Vagina (tissue), 2 donors: ENCODE measurements at regions not wholly inside any gene's neighbourhood (a gene's known extent, or its start where the extent isn't known, plus 50 kb on each side); places are given as distances from the start of the nearest gene placed in this dataset.

Source experiments
- DNase-seq, 2 donors: peaks; one replicate each; pipeline ENCODE4 v3.0.0-alpha.2; 2017; ENCODE audit errors: extremely low spot score in 2 of 2
- H3K27ac ChIP-seq: fragments of 200-600 bp; sonication (generic); one replicate; pipeline ENCODE4 v1.5.1; 2019
- H3K27me3 ChIP-seq: fragments of 200-600 bp; sonication (generic); one replicate; pipeline ENCODE4 v1.5.1; 2019
- H3K36me3 ChIP-seq, 2 donors: fragments of 200-600 bp; sonication (generic); one replicate each; pipeline ENCODE4 v1.5.1; 2017 to 2019
- H3K4me1 ChIP-seq: fragments of 200-600 bp; sonication (generic); one replicate; pipeline ENCODE4 v1.5.1; 2019
- H3K4me3 ChIP-seq, 2 donors: fragments of 200-600 bp; sonication (generic); 1 replicate in 1 of 2; 2 replicates in 1 of 2; pipeline ENCODE4 v1.5.1; 2016 to 2019
- H3K9me3 ChIP-seq: fragments of 200-600 bp; sonication (generic); one replicate; pipeline ENCODE4 v1.5.1; 2019
- POLR2A ChIP-seq, 2 donors: fragments of 450-650 bp; IDR thresholded peaks; one replicate each; pipeline ENCODE4 v1.6.1; 2017; ENCODE audit warnings: antibody characterized with exemption in 2 of 2, mild to moderate bottlenecking in 2 of 2, moderate library complexity in 2 of 2
- POLR2AphosphoS5 ChIP-seq, 2 donors: sonication (generic); formaldehyde crosslinking; IDR thresholded peaks; one replicate each; pipeline ENCODE4 v1.9.0; 2017; ENCODE audit warnings: antibody characterized with exemption in 2 of 2, mild to moderate bottlenecking in 2 of 2, low read depth in 1 of 2; ENCODE audit not compliant: insufficient read depth in 1 of 2
- intact Hi-C: fragments of 100-400 bp; cut with DNase I; formaldehyde crosslinking; loops from one replicate; pipeline ENCODE4 v1.15.1; 2023
- TF ChIP-seq, protein P1 (sequence below), 3 experiments: fragments of 450-650 bp in 2 of 3; fragments of 200-600 bp in 1 of 3; sonication (generic) in 1 of 3; IDR thresholded peaks; one replicate each; pipeline ENCODE4 v1.5.1; 2017 to 2019; ENCODE audit warnings: antibody characterized with exemption in 3 of 3, mild to moderate bottlenecking in 2 of 3, moderate library complexity in 2 of 3

DNA sequence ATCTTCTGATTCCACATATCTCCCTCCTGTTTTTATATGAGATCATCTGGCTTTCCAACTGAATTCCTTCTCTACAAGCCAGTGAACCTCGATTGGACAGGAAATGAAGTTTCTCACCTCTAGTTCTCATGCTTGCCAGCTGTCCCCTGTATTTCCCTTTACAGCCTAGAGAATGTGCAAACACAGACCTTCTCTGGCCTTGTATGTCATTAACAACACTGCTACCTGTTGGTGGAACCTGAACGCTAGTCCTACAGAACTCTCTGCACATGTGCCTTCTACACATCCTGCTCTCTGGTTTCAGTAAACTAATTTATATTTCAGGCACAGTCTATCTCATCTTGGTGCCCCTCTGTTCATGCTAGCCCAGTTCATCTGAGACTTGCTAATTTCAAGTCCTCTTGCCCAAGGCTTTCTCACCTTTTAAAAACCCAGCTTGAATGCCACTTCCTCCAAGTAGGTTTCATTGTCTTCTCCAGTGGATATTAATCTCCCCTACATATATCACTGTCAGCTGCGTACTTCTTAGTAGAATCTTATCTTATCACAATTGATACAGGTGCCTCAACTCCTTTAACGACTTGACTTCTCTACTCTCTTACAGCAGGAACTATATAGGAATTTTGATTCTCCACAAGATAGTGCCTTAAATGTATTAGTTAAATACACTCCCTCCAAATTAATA lies 549.9 kb downstream of the PLPP3 start:
- TF ChIP-seq POLR2A (IDR thresholded peaks at IDR 0.05) (no peak), POLR2AphosphoS5 (IDR thresholded peaks at IDR 0.05; ENCODE audit: insufficient read depth in 1 of 2, low read depth in 1 of 2) (no peak)
- TF ChIP-seq, protein P1, sequence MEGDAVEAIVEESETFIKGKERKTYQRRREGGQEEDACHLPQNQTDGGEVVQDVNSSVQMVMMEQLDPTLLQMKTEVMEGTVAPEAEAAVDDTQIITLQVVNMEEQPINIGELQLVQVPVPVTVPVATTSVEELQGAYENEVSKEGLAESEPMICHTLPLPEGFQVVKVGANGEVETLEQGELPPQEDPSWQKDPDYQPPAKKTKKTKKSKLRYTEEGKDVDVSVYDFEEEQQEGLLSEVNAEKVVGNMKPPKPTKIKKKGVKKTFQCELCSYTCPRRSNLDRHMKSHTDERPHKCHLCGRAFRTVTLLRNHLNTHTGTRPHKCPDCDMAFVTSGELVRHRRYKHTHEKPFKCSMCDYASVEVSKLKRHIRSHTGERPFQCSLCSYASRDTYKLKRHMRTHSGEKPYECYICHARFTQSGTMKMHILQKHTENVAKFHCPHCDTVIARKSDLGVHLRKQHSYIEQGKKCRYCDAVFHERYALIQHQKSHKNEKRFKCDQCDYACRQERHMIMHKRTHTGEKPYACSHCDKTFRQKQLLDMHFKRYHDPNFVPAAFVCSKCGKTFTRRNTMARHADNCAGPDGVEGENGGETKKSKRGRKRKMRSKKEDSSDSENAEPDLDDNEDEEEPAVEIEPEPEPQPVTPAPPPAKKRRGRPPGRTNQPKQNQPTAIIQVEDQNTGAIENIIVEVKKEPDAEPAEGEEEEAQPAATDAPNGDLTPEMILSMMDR (IDR thresholded peaks at IDR 0.05) = no peak
- H3K36me3 ChIP-seq = no peaks in the 10 kb centered on the region
- no peak for DNase-seq
- H3K4me3 ChIP-seq = no peak overlapping the region
- H3K27ac ChIP-seq = no peak overlapping the region
- intact Hi-C loops = no loop called here
- no peaks in the 10 kb centered on the region for H3K27me3 ChIP-seq
- H3K9me3 ChIP-seq = no peaks in the 10 kb centered on the region
- H3K4me1 ChIP-seq = no peaks in the 10 kb centered on the region

DNA sequence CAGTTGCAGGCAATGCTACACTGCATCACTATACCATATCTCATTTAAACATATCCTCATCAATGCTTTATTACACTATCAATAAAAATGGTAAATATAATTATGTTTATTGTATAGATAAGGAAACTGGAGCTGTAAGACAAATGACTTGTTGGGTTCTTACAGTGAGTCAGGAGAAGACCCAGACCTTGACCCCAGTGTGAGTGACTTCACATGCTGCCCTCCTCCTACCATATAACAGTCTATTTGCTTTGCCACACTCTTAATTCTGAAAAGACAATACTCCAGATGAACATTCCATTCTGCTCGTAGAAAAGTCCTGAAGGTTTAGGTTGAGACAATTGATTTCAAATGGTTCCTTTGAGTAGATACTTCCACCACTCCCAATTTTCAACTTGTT lies 550.5 kb downstream of the PLPP3 start:
- Histone ChIP-seq H3K36me3 (no peaks in the 10 kb centered on the region), H3K27me3 (no peaks in the 10 kb centered on the region), H3K27ac (no peak overlapping the region), H3K4me3 (no peak overlapping the region), H3K9me3 (no peaks in the 10 kb centered on the region), H3K4me1 (no peaks in the 10 kb centered on the region)
- no peak for DNase-seq
- intact Hi-C loops = no loop called here
- TF ChIP-seq, protein P1 (IDR thresholded peaks at IDR 0.05) = no peak
- no peak for TF ChIP-seq POLR2A (IDR thresholded peaks at IDR 0.05)
- TF ChIP-seq POLR2AphosphoS5 (IDR thresholded peaks at IDR 0.05; ENCODE audit: insufficient read depth in 1 of 2, low read depth in 1 of 2) = no peak

DNA sequence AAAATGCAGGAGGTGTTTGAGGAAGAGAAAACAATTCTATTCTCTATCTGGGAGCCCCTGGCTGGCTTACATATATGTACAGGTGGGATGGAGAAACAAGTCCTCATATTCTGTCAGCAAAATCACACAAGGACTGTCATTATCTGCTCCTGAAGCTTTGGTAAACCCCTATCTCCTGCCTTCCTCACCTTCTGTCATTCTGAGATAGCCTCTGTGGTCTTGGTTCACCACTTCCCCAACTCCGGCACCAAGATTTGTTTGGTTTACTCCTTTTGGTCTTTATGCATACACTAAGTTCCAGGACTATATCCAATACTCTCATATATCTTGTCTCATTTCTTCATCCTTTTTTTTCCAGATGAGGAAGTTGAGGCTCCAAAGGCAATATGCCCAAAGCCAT lies 551.1 kb downstream of the PLPP3 start:
- no peak for DNase-seq
- H3K36me3 ChIP-seq = no peaks in the 10 kb centered on the region
- H3K27ac ChIP-seq = no peak overlapping the region
- TF ChIP-seq POLR2AphosphoS5 (IDR thresholded peaks at IDR 0.05; ENCODE audit: insufficient read depth in 1 of 2, low read depth in 1 of 2) = no peak
- H3K4me3 ChIP-seq = no peak overlapping the region
- intact Hi-C loops = no loop called here
- H3K4me1 ChIP-seq = no peaks in the 10 kb centered on the region
- no peaks in the 10 kb centered on the region for H3K27me3 ChIP-seq
- no peaks in the 10 kb centered on the region for H3K9me3 ChIP-seq

DNA sequence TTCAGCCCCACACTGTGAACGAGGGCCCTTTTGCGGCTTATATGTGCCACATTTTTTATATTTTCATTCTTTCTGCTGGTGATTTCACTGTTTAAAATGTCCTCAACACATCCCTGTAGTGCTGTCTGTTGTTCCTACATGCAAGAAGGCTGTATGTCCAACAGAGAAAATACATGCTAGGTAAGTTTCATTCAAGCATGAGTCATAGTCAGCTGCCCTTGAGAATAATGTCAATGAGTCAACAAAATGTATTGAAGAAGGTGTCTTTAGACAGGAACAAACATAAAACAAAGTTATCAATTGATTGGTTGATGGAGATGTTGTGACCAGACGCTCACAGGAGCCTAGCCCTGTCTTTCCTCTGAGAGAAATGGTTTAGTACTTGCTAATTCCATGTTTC lies 553.4 kb downstream of the PLPP3 start:
- Histone ChIP-seq H3K9me3 (no peaks in the 10 kb centered on the region), H3K4me3 (no peak overlapping the region), H3K36me3 (no peaks in the 10 kb centered on the region), H3K27ac (no peak overlapping the region), H3K27me3 (no peaks in the 10 kb centered on the region), H3K4me1 (no peaks in the 10 kb centered on the region)
- TF ChIP-seq POLR2AphosphoS5 (IDR thresholded peaks at IDR 0.05; ENCODE audit: insufficient read depth in 1 of 2, low read depth in 1 of 2) = peak in 1 of 2 donors; percentile 61
- TF ChIP-seq, protein P1 (IDR thresholded peaks at IDR 0.05) = no peak
- no peak for DNase-seq
- intact Hi-C loops = no loop called here

- no peak for DNase-seq
- no peak for TF ChIP-seq POLR2A (IDR thresholded peaks at IDR 0.05)
- TF ChIP-seq, protein P1 (IDR thresholded peaks at IDR 0.05) = no peak
- no peak for TF ChIP-seq POLR2AphosphoS5 (IDR thresholded peaks at IDR 0.05; ENCODE audit: insufficient read depth in 1 of 2, low read depth in 1 of 2)
- Histone ChIP-seq H3K4me1 (no peaks in the 10 kb centered on the region), H3K9me3 (no peaks in the 10 kb centered on the region), H3K4me3 (no peak overlapping the region), H3K36me3 (no peaks in the 10 kb centered on the region), H3K27me3 (no peaks in the 10 kb centered on the region), H3K27ac (no peak overlapping the region)
- intact Hi-C loops = no loop called here
These were observed 555.2 kb downstream of the PLPP3 start for GRCh38 chr1:56024155-56024554.
